CD14-positive monocyte (primary cell): ENCODE measurements at regions not wholly inside any gene's neighbourhood (a gene's known extent, or its start where the extent isn't known, plus 50 kb on each side); places are given as distances from the start of the nearest gene placed in this dataset.

Experiments used
- DNase-seq, 3 donors: peaks; one replicate each; pipeline ENCODE4 v3.0.0-alpha.2; 2011 to 2022
- H2AFZ ChIP-seq: 2 replicates; pipeline ENCODE4 v1.6.0; 2012; ENCODE audit warnings: mild to moderate bottlenecking, low read depth, low read length, inconsistent platforms; ENCODE audit not compliant: insufficient read depth, poor library complexity, severe bottlenecking
- H3K27ac ChIP-seq, 2 donors: 1 replicate in 1 of 2; 2 replicates in 1 of 2; pipeline ENCODE4 v1.5.1; 2012 to 2013; ENCODE audit warnings: low read length in 2 of 2, control low read depth in 1 of 2, inconsistent platforms in 1 of 2, low read depth in 1 of 2, mild to moderate bottlenecking in 1 of 2
- H3K27me3 ChIP-seq, 2 donors: one replicate each; pipeline versions ENCODE4 v1.6.0 to v1.6.1; 2011 to 2013; ENCODE audit warnings: low read length in 2 of 2; ENCODE audit not compliant: control insufficient read depth in 2 of 2, insufficient read depth in 2 of 2
- H3K36me3 ChIP-seq, 2 donors: replicated peaks in 1 of 2; 1 replicate in 1 of 2; 2 replicates in 1 of 2; pipeline versions ENCODE4 v1.5.1 to v1.6.1; 2012 to 2013; ENCODE audit warnings: low read length in 2 of 2, control low read depth in 1 of 2, inconsistent platforms in 1 of 2, mild to moderate bottlenecking in 1 of 2; ENCODE audit not compliant: insufficient read depth in 2 of 2, control insufficient read depth in 1 of 2
- H3K4me1 ChIP-seq, 2 donors: 1 replicate in 1 of 2; 2 replicates in 1 of 2; pipeline versions ENCODE4 v1.5.1 to v1.6.1; 2012 to 2013; ENCODE audit warnings: low read length in 2 of 2, control low read depth in 1 of 2, inconsistent platforms in 1 of 2, mild to moderate bottlenecking in 1 of 2, moderate library complexity in 1 of 2; ENCODE audit not compliant: insufficient read depth in 2 of 2, control insufficient read depth in 1 of 2
- H3K4me2 ChIP-seq: replicated peaks from 2 replicates; pipeline ENCODE3; 2012; ENCODE audit warnings: low read length, moderate library complexity, mild to moderate bottlenecking; ENCODE audit not compliant: poor library complexity, severe bottlenecking; ENCODE audit errors: extremely low read depth
- H3K4me3 ChIP-seq, 3 experiments: fragments of 200-600 bp in 1 of 3; sonication (generic) in 1 of 3; replicated peaks in 1 of 3; 1 replicate in 2 of 3; 2 replicates in 1 of 3; pipeline ENCODE4 v1.5.1; 2011 to 2013; ENCODE audit warnings: low read length in 3 of 3, mild to moderate bottlenecking in 3 of 3, control low read depth in 2 of 3, low read depth in 2 of 3, inconsistent platforms in 1 of 3, moderate library complexity in 1 of 3
- H3K79me2 ChIP-seq: 2 replicates; pipeline ENCODE4 v1.6.0; 2012; ENCODE audit warnings: mild to moderate bottlenecking, control low read depth, inconsistent platforms, low read length, moderate library complexity; ENCODE audit not compliant: insufficient read depth
- H3K9ac ChIP-seq: 2 replicates; pipeline ENCODE4 v1.6.0; 2017; ENCODE audit warnings: low read length, mild to moderate bottlenecking; ENCODE audit not compliant: insufficient read depth, poor library complexity, severe bottlenecking
- H3K9me3 ChIP-seq, 2 donors: replicated peaks in 1 of 2; 1 replicate in 1 of 2; 2 replicates in 1 of 2; pipeline versions ENCODE4 v1.5.1 to v1.6.1; 2012 to 2013; ENCODE audit warnings: low read length in 2 of 2, control low read depth in 1 of 2; ENCODE audit not compliant: control insufficient read depth in 1 of 2, insufficient read depth in 1 of 2
- H4K20me1 ChIP-seq: 2 replicates; pipeline ENCODE4 v1.6.0; 2012; ENCODE audit warnings: mild to moderate bottlenecking, low read length, control low read depth, moderate library complexity; ENCODE audit not compliant: insufficient read depth
- H3K27ac Mint-ChIP-seq, 7 donors: one replicate each; pipeline ENCODE4 v1.8.0; 2020; ENCODE audit warnings: mild to moderate bottlenecking in 7 of 7, mixed read lengths in 7 of 7, moderate library complexity in 6 of 7, inconsistent platforms in 2 of 7
- H3K27me3 Mint-ChIP-seq, 3 donors: one replicate each; pipeline ENCODE4 v1.8.0; 2021 to 2022; ENCODE audit warnings: low read depth in 3 of 3, mild to moderate bottlenecking in 3 of 3, mixed read lengths in 3 of 3, moderate library complexity in 3 of 3, inconsistent platforms in 1 of 3
- H3K36me3 Mint-ChIP-seq, 2 donors: one replicate each; pipeline ENCODE4 v1.8.0; 2020; ENCODE audit warnings: mixed read lengths in 2 of 2, inconsistent platforms in 1 of 2, mild to moderate bottlenecking in 1 of 2
- H3K4me1 Mint-ChIP-seq: one replicate; pipeline ENCODE4 v1.8.0; 2020; ENCODE audit warnings: mild to moderate bottlenecking, mixed read lengths
- H3K4me3 Mint-ChIP-seq, 2 donors: one replicate each; pipeline ENCODE4 v1.8.0; 2020; ENCODE audit warnings: mild to moderate bottlenecking in 2 of 2, mixed read lengths in 2 of 2, moderate library complexity in 1 of 2
- H3K9me3 Mint-ChIP-seq, 7 donors: one replicate each; pipeline ENCODE4 v1.8.0; 2020 to 2022; ENCODE audit warnings: mixed read lengths in 7 of 7, mild to moderate bottlenecking in 6 of 7, moderate library complexity in 6 of 7, inconsistent platforms in 2 of 7
- WGBS: methylation state at CpG from one replicate; pipeline ENCODE4 v1.1.5; 2013; ENCODE audit warnings: missing lambda C conversion rate; ENCODE audit not compliant: insufficient coverage; 5-methylcytosine and 5-hydroxymethylcytosine counted together
- intact Hi-C, 2 donors: fragments of 100-400 bp; cut with micrococcal nuclease; formaldehyde crosslinking; loops; one replicate each; pipeline versions ENCODE4 v1.15.0 to v1.15.1; 2023
- TF ChIP-seq, protein P1 (sequence below): fragments of 200-600 bp; IDR thresholded peaks from one replicate; pipeline ENCODE4 v1.8.0; 2022; ENCODE audit warnings: antibody characterized with exemption, mild to moderate bottlenecking

DNA sequence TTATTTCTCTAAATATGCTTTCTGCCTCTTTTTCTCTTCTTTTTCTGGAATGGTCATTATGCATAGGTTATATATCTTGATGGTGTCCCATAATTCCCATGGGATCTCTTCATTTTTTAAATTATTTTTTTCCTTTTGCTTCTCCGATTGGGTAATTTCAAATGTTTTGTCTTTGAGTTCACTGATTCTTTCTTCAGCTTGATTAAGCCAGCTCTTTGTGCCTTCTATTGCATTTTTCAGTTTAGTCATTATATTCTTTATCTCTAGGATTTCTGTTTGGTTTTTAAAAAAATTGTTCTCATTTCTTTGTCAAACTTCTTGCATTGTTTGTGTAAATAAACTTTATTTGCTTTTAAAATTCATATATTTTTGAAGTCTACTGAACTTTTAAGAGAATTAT, 251.1 kb downstream of the INSIG2 start:
- intact Hi-C loops, result no loop called here
- H3K4me3 ChIP-seq, result no peak overlapping the region

DNA sequence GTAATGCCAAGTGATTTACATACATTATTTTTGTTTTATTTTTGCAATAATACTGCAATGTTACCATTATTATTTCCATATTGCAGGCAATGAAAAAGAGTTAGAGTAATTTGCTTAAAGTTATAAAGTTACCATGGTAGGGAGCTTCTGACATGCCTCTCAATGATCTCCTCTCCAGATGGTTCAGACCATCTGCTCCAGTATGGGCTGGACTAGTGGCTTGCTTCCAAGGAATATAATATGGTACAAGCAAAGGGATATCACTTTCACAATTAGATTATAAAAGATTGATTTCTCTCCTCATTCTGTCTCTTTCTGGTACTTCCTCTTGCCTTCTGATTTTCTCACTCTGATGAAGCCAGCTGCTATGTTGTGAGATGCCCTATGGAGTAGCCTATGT, 245.4 kb downstream of the INSIG2 start:
- no peaks in the 10 kb centered on the region for H3K79me2 ChIP-seq
- no peaks in the 10 kb centered on the region for H3K27me3 ChIP-seq
- no peak overlapping the region for H2AFZ ChIP-seq
- peaks cover 5 to 13% (median 8%) of the 10 kb centered on the region in 3 donors for H3K27me3 Mint-ChIP-seq
- H3K9ac ChIP-seq, result no peak overlapping the region
- DNase-seq, result no peak
- H3K4me1 ChIP-seq, result no peaks in the 10 kb centered on the region
- intact Hi-C loops, result no loop called here
- no peak overlapping the region for H3K4me3 Mint-ChIP-seq
- H3K9me3 Mint-ChIP-seq, result peaks cover 0 to 13% (median 3%) of the 10 kb centered on the region in 7 donors
- H3K9me3 ChIP-seq, result no peaks in the 10 kb centered on the region
- H4K20me1 ChIP-seq, result no peaks in the 10 kb centered on the region
- H3K36me3 ChIP-seq, result no peaks in the 10 kb centered on the region
- H3K27ac ChIP-seq, result no peak overlapping the region
- no peak overlapping the region for H3K4me3 ChIP-seq
- H3K27ac Mint-ChIP-seq, result no peak overlapping the region
- no peaks in the 10 kb centered on the region for H3K36me3 Mint-ChIP-seq
- H3K4me2 ChIP-seq, result no peak overlapping the region
- peaks cover 5% of the 10 kb centered on the region for H3K4me1 Mint-ChIP-seq
- TF ChIP-seq, protein P1, sequence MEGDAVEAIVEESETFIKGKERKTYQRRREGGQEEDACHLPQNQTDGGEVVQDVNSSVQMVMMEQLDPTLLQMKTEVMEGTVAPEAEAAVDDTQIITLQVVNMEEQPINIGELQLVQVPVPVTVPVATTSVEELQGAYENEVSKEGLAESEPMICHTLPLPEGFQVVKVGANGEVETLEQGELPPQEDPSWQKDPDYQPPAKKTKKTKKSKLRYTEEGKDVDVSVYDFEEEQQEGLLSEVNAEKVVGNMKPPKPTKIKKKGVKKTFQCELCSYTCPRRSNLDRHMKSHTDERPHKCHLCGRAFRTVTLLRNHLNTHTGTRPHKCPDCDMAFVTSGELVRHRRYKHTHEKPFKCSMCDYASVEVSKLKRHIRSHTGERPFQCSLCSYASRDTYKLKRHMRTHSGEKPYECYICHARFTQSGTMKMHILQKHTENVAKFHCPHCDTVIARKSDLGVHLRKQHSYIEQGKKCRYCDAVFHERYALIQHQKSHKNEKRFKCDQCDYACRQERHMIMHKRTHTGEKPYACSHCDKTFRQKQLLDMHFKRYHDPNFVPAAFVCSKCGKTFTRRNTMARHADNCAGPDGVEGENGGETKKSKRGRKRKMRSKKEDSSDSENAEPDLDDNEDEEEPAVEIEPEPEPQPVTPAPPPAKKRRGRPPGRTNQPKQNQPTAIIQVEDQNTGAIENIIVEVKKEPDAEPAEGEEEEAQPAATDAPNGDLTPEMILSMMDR, result no peak

More for the DNA sequence above, 251.1 kb downstream of the INSIG2 start:
- Histone ChIP-seq H3K9me3 (peaks cover 7 to 8% of the 10 kb centered on the region in 2 donors), H4K20me1 (no peaks in the 10 kb centered on the region), H3K4me2 (no peak overlapping the region), H3K4me1 (no peaks in the 10 kb centered on the region), H3K36me3 (no peaks in the 10 kb centered on the region), H3K27me3 (no peaks in the 10 kb centered on the region), H2AFZ (no peak overlapping the region), H3K27ac (no peak overlapping the region), H3K9ac (no peak overlapping the region), H3K79me2 (no peaks in the 10 kb centered on the region)
- no peak for DNase-seq
- Mint-ChIP-seq H3K9me3 (peaks cover 6 to 18% (median 15%) of the 10 kb centered on the region in 7 donors), H3K4me1 (peaks cover 2% of the 10 kb centered on the region), H3K4me3 (no peak overlapping the region), H3K27me3 (peaks cover 3 to 8% (median 8%) of the 10 kb centered on the region in 3 donors), H3K27ac (no peak overlapping the region), H3K36me3 (no peaks in the 10 kb centered on the region)
- no CpG with 5 or more reads among the region's 1 CpG for WGBS
- TF ChIP-seq, protein P1, result no peak
